ENCODE measurements at regions not wholly inside any gene's neighbourhood (a gene's known extent, or its start where the extent isn't known, plus 50 kb on each side); places are given as distances from the start of the nearest gene placed in this dataset.
"Not testable (repeated sequence)": the region's sequence is repeated elsewhere in the genome, so short reads cannot be mapped to it uniquely, and the experiment has no call there.

- TF ChIP-seq CTCF (IDR thresholded peaks at IDR 0.05 in 2 of 3, conservative IDR thresholded peaks at IDR 0.05 in 1 of 3; ENCODE audit: insufficient read depth in 2 of 3, low read depth in 1 of 3, low read length in 3 of 3); CREBBP (IDR thresholded peaks at IDR 0.05; ENCODE audit: low read depth, low read length); ZEB2 (IDR thresholded peaks at IDR 0.05); EHMT2 (IDR thresholded peaks at IDR 0.05): not testable (repeated sequence)
These were observed 120.3 kb downstream of the NPIPB11 start for GRCh38 chr16:29286161-29286560.

Data from K562 (cell line).